ENCODE measurements at regions not wholly inside any gene's neighbourhood (a gene's known extent, or its start where the extent isn't known, plus 50 kb on each side); places are given as distances from the start of the nearest gene placed in this dataset.

- TF ChIP-seq CTCF (IDR thresholded peaks at IDR 0.05; ENCODE audit: insufficient read depth, missing control alignments): no peak
- no peak for FAIRE-seq
- DNase-seq (ENCODE audit: insufficient read length, low spot score): no peak
Observed at GRCh38 chr14:97206916-97207315, 409.7 kb downstream of the VRK1 start.

GRCh38 chr14:97210202-97210601, 413.0 kb downstream of the VRK1 start:
- TF ChIP-seq CTCF (IDR thresholded peaks at IDR 0.05; ENCODE audit: insufficient read depth, missing control alignments): no peak
- FAIRE-seq: no peak

GRCh38 chr14:97212399-97212798, 415.2 kb downstream of the VRK1 start:
- TF ChIP-seq CTCF (IDR thresholded peaks at IDR 0.05; ENCODE audit: insufficient read depth, missing control alignments): no peak
- FAIRE-seq (no peak), DNase-seq (ENCODE audit: insufficient read length, low spot score) (no peak)

More at GRCh38 chr14:97210202-97210601, 413.0 kb downstream of the VRK1 start:
- DNase-seq (ENCODE audit: insufficient read length, low spot score): no peak

- no peak for DNase-seq (ENCODE audit: insufficient read length, low spot score)
- FAIRE-seq: no peak
- no peak for TF ChIP-seq CTCF (IDR thresholded peaks at IDR 0.05; ENCODE audit: insufficient read depth, missing control alignments)
Observed at GRCh38 chr14:97213720-97214119, 416.5 kb downstream of the VRK1 start.

GRCh38 chr14:97215263-97215969, 418.2 kb downstream of the VRK1 start:
- no peak for FAIRE-seq
- no peak for TF ChIP-seq CTCF (IDR thresholded peaks at IDR 0.05; ENCODE audit: insufficient read depth, missing control alignments)
- DNase-seq (ENCODE audit: insufficient read length, low spot score): no peak

GRCh38 chr14:97217111-97217885, 420.1 kb downstream of the VRK1 start:
- DNase-seq (ENCODE audit: insufficient read length, low spot score): no peak
- FAIRE-seq: no peak
- no peak for TF ChIP-seq CTCF (IDR thresholded peaks at IDR 0.05; ENCODE audit: insufficient read depth, missing control alignments)

GRCh38 chr14:97218274-97218673, 421.1 kb downstream of the VRK1 start:
- TF ChIP-seq CTCF (IDR thresholded peaks at IDR 0.05; ENCODE audit: insufficient read depth, missing control alignments): no peak
- DNase-seq (ENCODE audit: insufficient read length, low spot score) (no peak), FAIRE-seq (no peak)
